HCT116 (cell line): ENCODE measurements at regions not wholly inside any gene's neighbourhood (a gene's known extent, or its start where the extent isn't known, plus 50 kb on each side); places are given as distances from the start of the nearest gene placed in this dataset.

Source experiments
- ATAC-seq: fragments of 200-7000 bp; cut with Tn5 transposase; 2 replicates; pipeline ENCODE4 v1.9.1; 2020; ENCODE audit warnings: mild to moderate bottlenecking, moderate library complexity
- BruUV-seq: library from RNA; stranded (reverse); fragments of 400-500 nt; replicated peaks from 2 replicates; lab custom pipeline; 2021; lab: Mats Ljungman, UMichigan
- CTCF ChIA-PET: fragments of 300-600 bp; sonication (Branson Sonifier 250); formaldehyde crosslinking; loops from one replicate; lab custom pipeline; 2021; ENCODE audit warnings: antibody characterized with exemption; lab: Charles Lee
- POLR2A ChIA-PET: fragments of 300-600, 350-600 bp; sonication (Branson Sonifier 250); formaldehyde crosslinking; loops from one replicate; lab custom pipeline; 2021; ENCODE audit warnings: antibody characterized with exemption; lab: Charles Lee
- RAD21 ChIA-PET, 2 experiments: fragments of 300-600 bp; sonication (Branson Sonifier 250); formaldehyde crosslinking; loops; one replicate each; lab custom pipeline; 2023; ENCODE audit warnings: low total read pairs in 2 of 2; ENCODE audit not compliant: uncharacterized antibody in 2 of 2, unreplicated experiment in 2 of 2, low non-redundant PET in 1 of 2; lab: Charles Lee
- DNase-seq: peaks from one replicate; pipeline ENCODE4 v3.0.0-alpha.2; 2010; ENCODE audit warnings: low read depth, low spot score
- H2AFZ ChIP-seq: fragments of 200-600 bp; shearing (Covaris generic), sonication (generic); 2 replicates; pipeline ENCODE4 v1.6.1; 2017; ENCODE audit warnings: low read depth, mixed run types, mixed read lengths, antibody characterized with exemption, low read length; ENCODE audit not compliant: poor library complexity, severe bottlenecking
- H3K27ac ChIP-seq: 2 replicates; pipeline ENCODE4 v1.5.1; 2012; ENCODE audit warnings: low read depth, low read length
- H3K27me3 ChIP-seq: fragments of 200-600 bp; sonication (generic); 2 replicates; pipeline ENCODE4 v1.6.1; 2016; ENCODE audit warnings: mixed run types, low read length, mixed read lengths; ENCODE audit not compliant: insufficient read depth
- H3K36me3 ChIP-seq, 2 experiments: fragments of 200-500 bp in 1 of 2; fragments of 200-600 bp in 1 of 2; sonication (Bioruptor generic) in 1 of 2; sonication (generic) in 1 of 2; 2 replicates each; pipeline versions ENCODE4 v1.5.1 to v1.6.1; 2014 to 2016; ENCODE audit warnings: low read length in 2 of 2, inconsistent platforms in 1 of 2, mixed read lengths in 1 of 2, mixed run types in 1 of 2; ENCODE audit not compliant: insufficient read depth in 2 of 2, control insufficient read depth in 1 of 2
- H3K4me1 ChIP-seq, 2 experiments: fragments of 200-600 bp in 1 of 2; sonication (generic) in 1 of 2; 2 replicates each; pipeline versions ENCODE4 v1.5.1 to v1.6.1; 2012 to 2017; ENCODE audit warnings: low read length in 2 of 2, inconsistent platforms in 1 of 2, mild to moderate bottlenecking in 1 of 2, mixed read lengths in 1 of 2, mixed run types in 1 of 2, moderate library complexity in 1 of 2; ENCODE audit not compliant: insufficient read depth in 2 of 2, control insufficient read depth in 1 of 2
- H3K4me2 ChIP-seq: fragments of 200-600 bp; sonication (generic); 2 replicates; pipeline ENCODE4 v1.6.1; 2017; ENCODE audit warnings: mixed run types, low read length, mixed read lengths
- H3K4me3 ChIP-seq, 2 experiments: fragments of 200-600 bp in 1 of 2; sonication (generic) in 1 of 2; replicated peaks in 1 of 2; 2 replicates each; pipeline ENCODE4 v1.5.1; 2011 to 2016; ENCODE audit warnings: low read length in 2 of 2, control low read depth in 1 of 2, low read depth in 1 of 2, mild to moderate bottlenecking in 1 of 2, mixed read lengths in 1 of 2, mixed run types in 1 of 2
- H3K79me2 ChIP-seq: fragments of 200-600 bp; sonication (generic); 2 replicates; pipeline ENCODE4 v1.6.1; 2017; ENCODE audit warnings: mild to moderate bottlenecking, mixed run types, low read length, moderate library complexity, mixed read lengths; ENCODE audit not compliant: insufficient read depth
- H3K9ac ChIP-seq: fragments of 200-600 bp; sonication (generic); 2 replicates; pipeline ENCODE4 v1.6.1; 2016; ENCODE audit warnings: low read length, mixed read lengths
- H3K9me2 ChIP-seq: fragments of 200-600 bp; sonication (generic), shearing (Covaris generic); 2 replicates; pipeline ENCODE4 v1.6.1; 2017; ENCODE audit warnings: mixed run types, mild to moderate bottlenecking, moderate library complexity; ENCODE audit not compliant: insufficient read depth
- H3K9me3 ChIP-seq, 2 experiments: fragments of 200-500 bp in 1 of 2; fragments of 200-600 bp in 1 of 2; sonication (Bioruptor generic) in 1 of 2; sonication (generic) in 1 of 2; 2 replicates each; pipeline ENCODE4 v1.6.1; 2014 to 2017; ENCODE audit warnings: low read length in 2 of 2, mixed read lengths in 2 of 2, inconsistent platforms in 1 of 2, low read depth in 1 of 2, mild to moderate bottlenecking in 1 of 2, mixed run types in 1 of 2, moderate library complexity in 1 of 2; ENCODE audit not compliant: control insufficient read depth in 1 of 2, insufficient read depth in 1 of 2
- H4K20me1 ChIP-seq: fragments of 200-600 bp; sonication (generic), shearing (Covaris generic); 2 replicates; pipeline ENCODE4 v1.6.1; 2017; ENCODE audit warnings: mixed run types, mild to moderate bottlenecking, moderate library complexity; ENCODE audit not compliant: insufficient read depth
- ATF3 ChIP-seq: IDR thresholded peaks from 2 replicates; pipeline ENCODE4 v1.6.1; 2012
- CBX3 ChIP-seq: IDR thresholded peaks from 2 replicates; pipeline ENCODE4 v1.6.1; 2012; ENCODE audit warnings: low read depth
- CEBPB ChIP-seq: IDR thresholded peaks from 2 replicates; pipeline ENCODE4 v1.6.1; 2012; ENCODE audit warnings: low read depth
- EGR1 ChIP-seq: IDR thresholded peaks from 2 replicates; pipeline ENCODE4 v1.6.1; 2012; ENCODE audit warnings: low read depth
- ELF1 ChIP-seq: IDR thresholded peaks from 2 replicates; pipeline ENCODE4 v1.6.1; 2012; ENCODE audit warnings: low read depth, borderline replicate concordance
- EZH2 ChIP-seq: fragments of 200-600 bp; sonication (generic); IDR thresholded peaks from 2 replicates; pipeline ENCODE4 v1.6.1; 2017; ENCODE audit warnings: antibody characterized with exemption, mixed run types
- EZH2phosphoT487 ChIP-seq: fragments of 200-600 bp; IDR thresholded peaks from 2 replicates; pipeline ENCODE4 v1.6.1; 2018; ENCODE audit warnings: antibody characterized with exemption, borderline replicate concordance
- MAX ChIP-seq: IDR thresholded peaks from 2 replicates; pipeline ENCODE4 v1.6.1; 2012
- POLR2AphosphoS5 ChIP-seq: IDR thresholded peaks from 2 replicates; pipeline ENCODE4 v1.6.1; 2011; ENCODE audit warnings: mild to moderate bottlenecking, low read depth, low read length, moderate library complexity
- RAD21 ChIP-seq: IDR thresholded peaks from 2 replicates; pipeline ENCODE4 v1.6.1; 2012; ENCODE audit warnings: low read depth, mild to moderate bottlenecking
- REST ChIP-seq: IDR thresholded peaks from 2 replicates; pipeline ENCODE4 v1.6.1; 2012; ENCODE audit warnings: low read depth
- SP1 ChIP-seq: IDR thresholded peaks from 2 replicates; pipeline ENCODE4 v1.6.1; 2012; ENCODE audit warnings: low read depth
- SRF ChIP-seq: IDR thresholded peaks from 2 replicates; pipeline ENCODE4 v1.6.1; 2012; ENCODE audit warnings: low read depth
- TCF7L2 ChIP-seq: IDR thresholded peaks from 2 replicates; pipeline ENCODE4 v1.7.0; 2011; ENCODE audit warnings: borderline replicate concordance, inconsistent platforms; ENCODE audit not compliant: insufficient read depth, insufficient read length; ENCODE audit errors: extremely low read depth
- YY1 ChIP-seq: IDR thresholded peaks from 2 replicates; pipeline ENCODE4 v1.6.1; 2011; ENCODE audit warnings: low read length, low read depth, moderate library complexity, mild to moderate bottlenecking; ENCODE audit not compliant: insufficient replicate concordance; ENCODE audit errors: extremely low read depth
- ZBTB33 ChIP-seq: IDR thresholded peaks from 2 replicates; pipeline ENCODE4 v1.6.1; 2011; ENCODE audit warnings: mild to moderate bottlenecking, low read length, moderate library complexity; ENCODE audit not compliant: insufficient replicate concordance; ENCODE audit errors: extremely low read depth
- ZFX ChIP-seq: fragments of 450-650 bp; IDR thresholded peaks from 2 replicates; pipeline ENCODE4 v1.6.1; 2017
- ZNF274 ChIP-seq: fragments of 200-500 bp; sonication (Bioruptor generic); IDR thresholded peaks from 2 replicates; pipeline ENCODE4 v1.6.1; 2014; ENCODE audit warnings: mild to moderate bottlenecking, low read depth, low read length, inconsistent platforms
- intact Hi-C: fragments of 100-400 bp; cut with micrococcal nuclease; formaldehyde crosslinking; loops from 2 replicates; pipeline ENCODE4 v1.10.0; 2022

DNA sequence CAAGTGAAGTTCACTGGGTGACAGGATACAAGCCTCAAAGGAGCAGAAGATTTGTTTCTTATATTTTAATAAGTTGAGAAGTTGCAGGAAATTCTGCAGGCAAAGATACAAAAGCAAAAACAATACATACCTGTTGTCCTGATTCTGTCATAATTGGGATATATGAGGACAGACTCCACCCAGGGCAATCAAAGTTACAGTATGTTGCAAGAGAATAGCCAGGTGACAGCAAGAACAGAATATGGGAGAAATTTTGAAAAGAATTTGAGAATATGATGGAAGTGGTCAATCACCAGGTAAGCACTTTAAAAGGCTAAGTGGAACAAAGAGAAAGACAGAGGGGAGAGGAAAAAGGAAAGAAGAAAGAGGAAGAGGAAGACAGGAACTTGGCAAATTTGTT, 607.6 kb upstream of the ADGRL4 start:
- no TSS peak for BruUV-seq
- no peak overlapping the region for H2AFZ ChIP-seq
- no peaks in the 10 kb centered on the region for H3K79me2 ChIP-seq
- H3K27me3 ChIP-seq, result no peaks in the 10 kb centered on the region
- CTCF ChIA-PET, result no interaction called here
- H3K9me3 ChIP-seq, result no peaks in the 10 kb centered on the region
- no peak overlapping the region for H3K4me2 ChIP-seq
- no peak overlapping the region for H3K27ac ChIP-seq
- no peak overlapping the region for H3K9ac ChIP-seq
- DNase-seq (no peak), ATAC-seq (no peak)
- intact Hi-C loops, result no loop called here
- no peaks in the 10 kb centered on the region for H3K9me2 ChIP-seq
- TF ChIP-seq SRF, result no peak
- TF ChIP-seq MAX, result no peak
- TF ChIP-seq EZH2phosphoT487, result no peak
- no peak for TF ChIP-seq ATF3
- no peak for TF ChIP-seq YY1
- no peak for TF ChIP-seq RAD21
- TF ChIP-seq TCF7L2, result no peak
- TF ChIP-seq ZFX, result no peak
- no peak for TF ChIP-seq EZH2
- no peak for TF ChIP-seq ZNF274
- no peak for TF ChIP-seq REST
- TF ChIP-seq CBX3, result no peak
- TF ChIP-seq ZBTB33, result no peak
- TF ChIP-seq POLR2AphosphoS5, result no peak
- TF ChIP-seq ELF1, result no peak
- no peak for TF ChIP-seq EGR1
- no peak for TF ChIP-seq CEBPB
- no peak for TF ChIP-seq SP1
- H4K20me1 ChIP-seq, result no peaks in the 10 kb centered on the region
- no peak overlapping the region for H3K4me3 ChIP-seq
- POLR2A ChIA-PET, result no interaction called here
- H3K4me1 ChIP-seq, result no peaks in the 10 kb centered on the region
- RAD21 ChIA-PET, result no interaction called here
- H3K36me3 ChIP-seq, result no peaks in the 10 kb centered on the region
